ENCODE measurements at regions not wholly inside any gene's neighbourhood (a gene's known extent, or its start where the extent isn't known, plus 50 kb on each side); places are given as distances from the start of the nearest gene placed in this dataset.

DNA sequence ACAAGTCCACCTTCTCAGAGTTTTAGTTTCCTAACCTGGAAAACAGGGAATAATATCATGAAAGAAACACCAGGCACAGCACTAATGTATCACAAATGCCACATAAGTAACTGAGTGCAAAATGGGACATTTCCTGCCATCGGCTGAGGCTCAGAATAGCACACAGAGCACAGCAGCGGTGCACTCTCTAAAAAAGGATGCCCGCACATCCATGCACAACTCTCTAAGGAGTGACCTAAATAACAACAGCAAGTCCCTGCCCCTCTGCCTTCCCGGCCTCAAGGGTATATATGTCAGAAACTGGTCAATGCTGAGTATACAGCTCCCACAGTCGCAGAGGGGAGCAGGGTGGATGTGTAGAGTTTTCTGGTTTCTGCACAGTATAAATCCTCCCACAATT, 100.1 kb upstream of the ERG start (continued):
- TF ChIP-seq, protein P1, sequence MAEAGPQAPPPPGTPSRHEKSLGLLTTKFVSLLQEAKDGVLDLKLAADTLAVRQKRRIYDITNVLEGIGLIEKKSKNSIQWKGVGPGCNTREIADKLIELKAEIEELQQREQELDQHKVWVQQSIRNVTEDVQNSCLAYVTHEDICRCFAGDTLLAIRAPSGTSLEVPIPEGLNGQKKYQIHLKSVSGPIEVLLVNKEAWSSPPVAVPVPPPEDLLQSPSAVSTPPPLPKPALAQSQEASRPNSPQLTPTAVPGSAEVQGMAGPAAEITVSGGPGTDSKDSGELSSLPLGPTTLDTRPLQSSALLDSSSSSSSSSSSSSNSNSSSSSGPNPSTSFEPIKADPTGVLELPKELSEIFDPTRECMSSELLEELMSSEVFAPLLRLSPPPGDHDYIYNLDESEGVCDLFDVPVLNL (IDR thresholded peaks at IDR 0.05; ENCODE audit: low read depth, low read length), result no peak
- no peak for TF ChIP-seq ZZZ3 (IDR thresholded peaks at IDR 0.05; ENCODE audit: control insufficient read depth, insufficient read length, low read depth)
- TF ChIP-seq, protein P2, sequence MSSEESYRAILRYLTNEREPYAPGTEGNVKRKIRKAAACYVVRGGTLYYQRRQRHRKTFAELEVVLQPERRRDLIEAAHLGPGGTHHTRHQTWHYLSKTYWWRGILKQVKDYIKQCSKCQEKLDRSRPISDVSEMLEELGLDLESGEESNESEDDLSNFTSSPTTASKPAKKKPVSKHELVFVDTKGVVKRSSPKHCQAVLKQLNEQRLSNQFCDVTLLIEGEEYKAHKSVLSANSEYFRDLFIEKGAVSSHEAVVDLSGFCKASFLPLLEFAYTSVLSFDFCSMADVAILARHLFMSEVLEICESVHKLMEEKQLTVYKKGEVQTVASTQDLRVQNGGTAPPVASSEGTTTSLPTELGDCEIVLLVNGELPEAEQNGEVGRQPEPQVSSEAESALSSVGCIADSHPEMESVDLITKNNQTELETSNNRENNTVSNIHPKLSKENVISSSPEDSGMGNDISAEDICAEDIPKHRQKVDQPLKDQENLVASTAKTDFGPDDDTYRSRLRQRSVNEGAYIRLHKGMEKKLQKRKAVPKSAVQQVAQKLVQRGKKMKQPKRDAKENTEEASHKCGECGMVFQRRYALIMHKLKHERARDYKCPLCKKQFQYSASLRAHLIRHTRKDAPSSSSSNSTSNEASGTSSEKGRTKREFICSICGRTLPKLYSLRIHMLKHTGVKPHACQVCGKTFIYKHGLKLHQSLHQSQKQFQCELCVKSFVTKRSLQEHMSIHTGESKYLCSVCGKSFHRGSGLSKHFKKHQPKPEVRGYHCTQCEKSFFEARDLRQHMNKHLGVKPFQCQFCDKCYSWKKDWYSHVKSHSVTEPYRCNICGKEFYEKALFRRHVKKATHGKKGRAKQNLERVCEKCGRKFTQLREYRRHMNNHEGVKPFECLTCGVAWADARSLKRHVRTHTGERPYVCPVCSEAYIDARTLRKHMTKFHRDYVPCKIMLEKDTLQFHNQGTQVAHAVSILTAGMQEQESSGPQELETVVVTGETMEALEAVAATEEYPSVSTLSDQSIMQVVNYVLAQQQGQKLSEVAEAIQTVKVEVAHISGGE (CRISPR knock-in tag; IDR thresholded peaks at IDR 0.05), result no peak
- TF ChIP-seq, protein P3, sequence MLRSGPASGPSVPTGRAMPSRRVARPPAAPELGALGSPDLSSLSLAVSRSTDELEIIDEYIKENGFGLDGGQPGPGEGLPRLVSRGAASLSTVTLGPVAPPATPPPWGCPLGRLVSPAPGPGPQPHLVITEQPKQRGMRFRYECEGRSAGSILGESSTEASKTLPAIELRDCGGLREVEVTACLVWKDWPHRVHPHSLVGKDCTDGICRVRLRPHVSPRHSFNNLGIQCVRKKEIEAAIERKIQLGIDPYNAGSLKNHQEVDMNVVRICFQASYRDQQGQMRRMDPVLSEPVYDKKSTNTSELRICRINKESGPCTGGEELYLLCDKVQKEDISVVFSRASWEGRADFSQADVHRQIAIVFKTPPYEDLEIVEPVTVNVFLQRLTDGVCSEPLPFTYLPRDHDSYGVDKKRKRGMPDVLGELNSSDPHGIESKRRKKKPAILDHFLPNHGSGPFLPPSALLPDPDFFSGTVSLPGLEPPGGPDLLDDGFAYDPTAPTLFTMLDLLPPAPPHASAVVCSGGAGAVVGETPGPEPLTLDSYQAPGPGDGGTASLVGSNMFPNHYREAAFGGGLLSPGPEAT (IDR thresholded peaks at IDR 0.05; ENCODE audit: low read depth), result no peak

DNA sequence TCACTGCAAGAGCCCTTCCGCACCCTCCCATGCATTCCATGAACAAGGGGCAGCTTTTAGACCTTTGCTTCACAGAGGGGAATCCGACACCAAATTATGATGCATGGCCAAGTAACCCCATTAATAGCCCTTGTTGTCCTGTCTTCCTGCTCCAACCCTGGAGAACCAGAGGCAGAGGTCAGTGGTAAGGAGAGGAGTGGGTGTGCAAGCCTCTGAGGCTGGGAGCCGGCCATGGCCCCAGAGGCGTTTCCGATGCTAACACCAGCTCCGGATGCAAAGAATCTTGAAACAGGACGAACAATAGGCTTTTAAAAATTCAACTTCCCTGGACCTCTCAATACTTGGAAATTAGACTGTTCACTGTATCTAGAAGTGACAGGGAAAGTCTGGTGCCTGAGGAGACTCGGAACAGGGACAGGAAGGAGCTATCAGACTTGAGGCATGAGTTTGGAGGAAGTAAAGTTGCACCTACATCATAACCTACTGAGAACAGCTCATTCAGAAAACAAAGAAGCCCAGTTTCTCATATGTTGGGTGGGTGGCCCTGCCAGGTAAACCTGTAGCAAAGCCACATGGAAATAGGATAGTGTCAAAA, 101.2 kb upstream of the ERG start:
- Histone ChIP-seq H3K9me3 (replicated peaks; ENCODE audit: control insufficient read depth, insufficient read depth, low read length) (no peaks in the 10 kb centered on the region), H3K27ac (ENCODE audit: control insufficient read depth, insufficient read depth) (no peak overlapping the region), H4K20me1 (ENCODE audit: control insufficient read depth, insufficient read depth) (no peaks in the 10 kb centered on the region), H3K9ac (ENCODE audit: control insufficient read depth, insufficient read depth, low read length) (no peak overlapping the region), H3K4me3 (no peak overlapping the region), H3K27me3 (replicated peaks in 1 of 2; ENCODE audit: control insufficient read depth in 2 of 2, insufficient read depth in 2 of 2, low read length in 1 of 2) (peaks cover 0 to 2% of the 10 kb centered on the region in 2 experiments; a peak in 1 of 4 replicates), H3K4me1 (ENCODE audit: control insufficient read depth, insufficient read depth, low read length) (no peaks in the 10 kb centered on the region), H3K79me2 (ENCODE audit: control insufficient read depth, insufficient read depth, low read length) (no peaks in the 10 kb centered on the region), H3K36me3 (ENCODE audit: control insufficient read depth in 2 of 2, insufficient read depth in 2 of 2, low read length in 1 of 2) (no peaks in the 10 kb centered on the region), H2AFZ (ENCODE audit: control insufficient read depth, low read depth, low read length) (no peak overlapping the region), H3K4me2 (ENCODE audit: control insufficient read depth, insufficient read depth) (no peak overlapping the region)
- no TSS peak for BruUV-seq (replicated peaks)
- RAD21 ChIA-PET (ENCODE audit: unreplicated experiment), result no interaction called here
- SMC1A ChIA-PET (ENCODE audit: uncharacterized antibody, unreplicated experiment), result no interaction called here
- intact Hi-C loops (cut with micrococcal nuclease; ENCODE audit: unreplicated experiment) (no loop called here), in situ Hi-C loops (cut with MboI) (no loop called here)
- CTCF ChIA-PET, result no interaction called here
- no peak for FAIRE-seq
- POLR2A ChIA-PET, result no interaction called here
- ATAC-seq, result no peak
- TF ChIP-seq RCOR1 (conservative IDR thresholded peaks at IDR 0.05; ENCODE audit: low read depth, low read length) (no peak), NR2C1 (IDR thresholded peaks at IDR 0.05) (no peak), SPI1 (IDR thresholded peaks at IDR 0.05; ENCODE audit: borderline replicate concordance, insufficient read depth, low read depth, low read length) (no peak), JUND (IDR thresholded peaks at IDR 0.05; ENCODE audit: low read depth, low read length) (no peak), MXI1 (IDR thresholded peaks at IDR 0.05; ENCODE audit: low read depth, low read length) (no peak), CHD4 (IDR thresholded peaks at IDR 0.05) (no peak), SMAD1 (IDR thresholded peaks at IDR 0.05; ENCODE audit: low read depth, partially characterized antibody) (no peak), SIN3A (IDR thresholded peaks at IDR 0.05; ENCODE audit: low read depth, low read length) (no peak), BRCA1 (IDR thresholded peaks at IDR 0.05; ENCODE audit: low read depth, low read length) (no peak)
- DNase-seq (ENCODE audit: low read depth, low spot score), result no peak
- WGBS (ENCODE audit: insufficient coverage, insufficient replicate concordance, low lambda C conversion rate, missing lambda C conversion rate), result 39% methylated on average over 8 of the region's 8 CpGs
